Activated T-cell treated with anti-CD3 and anti-CD28 coated beads, Interleukin-2, amount 50 U/mL, for 48 hours (primary cell): ENCODE measurements at regions not wholly inside any gene's neighbourhood (a gene's known extent, or its start where the extent isn't known, plus 50 kb on each side); places are given as distances from the start of the nearest gene placed in this dataset.
"Not testable (repeated sequence)": the region's sequence is repeated elsewhere in the genome, so short reads cannot be mapped to it uniquely, and the experiment has no call there.

Source experiments
- DNase-seq, 2 experiments: peaks; one replicate each; pipeline ENCODE4 v3.0.0-alpha.2; 2020

DNA sequence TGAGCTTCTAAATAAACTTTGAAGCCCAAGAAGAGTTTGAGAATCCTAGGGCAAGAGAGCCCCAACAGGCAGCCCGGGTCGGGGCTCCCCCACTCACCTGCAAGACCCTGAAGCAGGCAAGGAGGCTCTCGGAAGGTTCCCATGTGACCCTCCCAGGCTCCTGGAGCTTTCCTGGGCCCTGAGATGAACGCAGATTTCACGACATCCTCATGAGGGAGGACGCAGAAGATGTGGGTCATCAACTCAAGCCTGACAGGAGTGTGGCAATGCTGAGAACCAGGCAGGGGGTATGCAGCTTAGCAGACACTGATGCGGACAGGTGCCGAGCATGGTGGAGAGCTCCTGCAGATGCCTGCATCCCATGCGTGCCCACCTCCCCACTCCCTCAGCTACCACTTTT, 184.5 kb upstream of the SLC24A3 start:
- DNase-seq = no peak

DNA sequence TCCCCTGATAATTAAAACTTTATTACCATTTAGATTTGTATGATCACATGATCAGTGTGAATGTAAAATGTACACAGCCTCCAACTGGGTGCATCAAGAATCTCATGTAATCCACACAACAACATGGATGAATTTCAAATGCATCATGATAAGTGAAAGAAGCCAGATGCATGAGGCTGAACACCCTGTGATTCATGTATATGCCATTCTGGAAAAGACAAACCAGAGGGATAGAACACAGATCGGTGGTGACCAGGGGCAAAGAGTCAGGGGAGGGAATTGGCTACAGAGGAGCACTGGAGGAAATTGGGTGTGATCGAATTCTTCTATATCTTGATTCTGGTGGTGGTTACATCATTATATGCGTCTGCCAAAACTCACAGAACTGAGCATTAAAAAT, 170.7 kb upstream of the SLC24A3 start:
- no peak for DNase-seq

DNA sequence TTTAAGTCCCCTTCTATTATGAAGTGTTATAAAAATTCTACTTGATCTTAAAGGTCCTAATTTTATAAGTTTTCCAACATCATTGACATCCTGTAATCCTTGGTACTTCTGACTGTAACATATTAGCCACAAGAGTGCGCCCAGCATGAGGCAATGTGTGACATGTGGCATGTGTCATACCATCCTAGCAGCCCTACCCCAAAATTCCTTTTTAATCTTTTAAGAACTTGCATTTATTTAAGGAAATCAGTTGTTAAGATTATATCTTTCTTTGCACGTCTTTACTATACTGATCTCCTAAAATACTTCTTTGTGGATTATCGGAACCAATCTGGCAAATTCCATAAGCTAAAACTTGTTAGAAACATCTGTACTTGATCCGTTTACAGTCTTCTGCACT, 167.1 kb upstream of the SLC24A3 start:
- DNase-seq = no peak

DNA sequence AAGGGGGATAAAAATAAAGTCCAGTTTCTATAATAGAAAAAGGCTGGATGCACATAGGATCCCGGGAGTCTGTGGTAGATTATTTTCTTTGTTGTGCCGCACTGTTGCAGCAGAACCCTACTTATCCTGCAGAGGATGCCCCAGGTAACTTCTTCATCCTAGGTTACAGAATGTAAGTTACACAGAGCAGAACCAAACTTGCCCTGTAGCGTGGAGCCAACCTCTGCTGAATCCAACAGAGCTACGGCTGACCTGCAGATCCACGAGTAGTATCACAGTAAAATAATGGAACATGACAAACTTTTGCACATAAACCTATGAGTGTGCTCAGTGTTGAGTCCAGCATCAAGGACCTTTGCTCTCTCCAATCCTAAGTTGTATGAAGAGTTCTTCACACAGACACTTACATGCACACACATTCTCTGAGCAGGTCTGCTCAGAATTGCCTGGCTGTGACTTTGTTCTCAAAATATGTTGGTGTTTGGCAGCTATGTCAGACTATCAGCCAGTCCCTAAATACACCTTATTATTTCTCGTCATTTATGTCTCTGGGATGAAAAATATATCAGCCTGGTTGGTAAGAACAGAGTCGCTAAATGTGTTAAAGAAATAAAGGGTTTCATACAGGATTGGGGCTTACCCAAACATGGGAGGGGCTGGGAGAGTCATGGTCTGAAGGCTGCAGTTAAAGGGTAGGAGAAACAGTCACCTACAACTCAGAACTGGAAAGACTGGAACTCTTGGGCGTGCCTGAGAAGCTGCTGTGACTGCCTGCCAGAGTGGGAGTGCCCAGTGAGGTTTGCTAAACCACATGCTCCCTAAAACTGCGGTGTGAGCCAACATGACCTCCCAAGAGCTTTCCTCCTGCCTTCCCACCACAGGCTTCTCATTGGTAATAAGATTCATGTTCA, 165.1 kb upstream of the SLC24A3 start:
- no peak for DNase-seq

DNA sequence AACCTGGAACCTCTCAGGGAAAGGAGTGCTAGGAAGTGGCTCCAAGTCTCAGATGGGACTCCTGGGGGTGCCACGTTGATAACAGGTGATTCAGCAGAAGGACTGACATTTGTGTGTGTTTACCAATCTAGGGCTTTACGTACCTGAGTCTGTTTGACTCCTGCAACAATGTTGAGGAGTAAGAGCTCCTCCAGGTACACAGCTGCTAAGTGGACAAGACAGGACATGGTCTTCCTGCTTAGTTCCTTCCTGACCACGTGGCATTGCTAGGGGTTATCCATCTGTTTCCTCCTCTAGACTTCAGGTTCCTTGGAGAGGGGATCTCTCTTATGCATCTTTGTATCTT, 164.5 kb upstream of the SLC24A3 start:
- no peak for DNase-seq

DNA sequence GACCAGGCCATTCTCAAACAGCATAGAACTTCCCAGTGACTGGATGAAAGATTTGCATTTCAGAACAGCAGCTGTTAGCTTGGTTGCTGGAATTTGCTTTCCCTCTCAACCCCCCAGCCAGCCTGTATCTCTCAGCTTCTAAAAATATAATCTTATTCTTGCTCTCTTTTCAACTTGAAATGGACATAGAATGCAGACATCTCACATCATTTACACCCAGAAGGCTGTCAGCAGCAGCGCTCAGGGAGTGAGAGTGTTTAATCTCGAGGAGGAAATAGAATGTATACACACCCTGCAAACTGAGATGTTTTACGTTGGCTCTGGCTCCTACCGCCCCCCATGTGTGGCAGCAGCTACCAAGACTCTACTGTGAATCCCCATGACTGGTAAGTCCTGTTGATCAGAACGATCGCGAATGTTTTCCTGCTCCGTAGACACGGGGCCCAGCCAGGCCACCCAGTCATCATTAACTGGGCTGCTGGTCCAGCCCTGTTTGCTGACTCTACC, 163.4 kb upstream of the SLC24A3 start:
- DNase-seq = no peak

DNA sequence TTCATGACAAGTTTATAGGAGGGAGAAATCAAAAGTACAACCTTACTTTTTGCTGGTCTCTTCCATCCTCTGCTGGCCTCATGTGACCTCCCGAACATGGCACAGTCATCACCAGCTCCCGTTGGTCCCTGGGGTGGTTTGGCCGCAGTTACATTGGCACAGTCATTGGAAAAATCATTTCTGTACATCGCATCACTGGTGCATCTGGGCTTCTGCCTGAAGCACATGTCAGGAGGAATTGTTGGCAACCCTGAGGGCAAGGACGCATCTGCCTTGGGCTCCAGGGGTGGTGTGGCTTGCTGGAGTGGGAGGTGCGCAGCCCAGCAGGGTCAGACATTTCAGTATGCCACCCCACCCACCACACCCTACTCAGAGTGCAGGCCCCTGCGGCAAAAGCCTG, 162.9 kb upstream of the SLC24A3 start:
- DNase-seq = no peak

DNA sequence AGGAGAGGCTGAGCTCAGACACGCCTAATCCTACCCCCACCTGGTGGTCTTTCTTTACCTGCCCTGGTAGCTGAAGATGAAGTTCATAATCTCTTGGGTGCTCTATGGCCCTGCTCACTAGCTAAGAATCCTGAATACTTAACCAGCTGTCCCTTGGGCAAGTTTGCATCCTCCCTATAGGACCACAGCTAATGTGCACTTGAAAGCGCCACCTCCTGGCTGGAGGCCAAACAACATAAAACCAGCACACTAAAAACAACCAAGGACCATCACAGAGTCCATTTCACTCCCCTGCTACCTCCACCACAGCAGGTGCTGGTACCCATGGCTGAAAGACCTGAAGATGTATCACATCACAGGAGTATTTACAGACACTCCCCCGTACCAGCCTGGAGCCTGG, 155.5 kb upstream of the SLC24A3 start:
- peak; percentile 29 for DNase-seq

DNA sequence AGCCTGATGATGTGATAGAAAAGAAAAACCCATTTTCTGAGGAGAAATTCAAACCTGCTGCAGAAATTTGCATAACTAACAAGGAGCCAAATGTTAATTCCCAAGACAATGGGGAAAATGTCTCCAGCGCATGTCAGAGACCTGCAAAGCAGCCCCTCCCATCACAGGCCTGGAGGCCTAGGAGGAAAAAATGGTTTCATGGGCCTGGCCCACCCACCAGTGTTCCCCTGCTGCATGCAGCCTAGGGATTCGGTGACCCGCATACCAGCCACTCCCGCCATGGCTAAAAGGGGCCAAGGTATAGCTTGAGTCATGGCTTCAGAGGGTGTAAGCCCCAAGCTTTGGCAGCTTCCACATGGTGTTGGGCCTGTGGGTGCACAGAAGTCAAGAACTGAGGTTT, 147.7 kb upstream of the SLC24A3 start:
- not testable (repeated sequence) for DNase-seq

DNA sequence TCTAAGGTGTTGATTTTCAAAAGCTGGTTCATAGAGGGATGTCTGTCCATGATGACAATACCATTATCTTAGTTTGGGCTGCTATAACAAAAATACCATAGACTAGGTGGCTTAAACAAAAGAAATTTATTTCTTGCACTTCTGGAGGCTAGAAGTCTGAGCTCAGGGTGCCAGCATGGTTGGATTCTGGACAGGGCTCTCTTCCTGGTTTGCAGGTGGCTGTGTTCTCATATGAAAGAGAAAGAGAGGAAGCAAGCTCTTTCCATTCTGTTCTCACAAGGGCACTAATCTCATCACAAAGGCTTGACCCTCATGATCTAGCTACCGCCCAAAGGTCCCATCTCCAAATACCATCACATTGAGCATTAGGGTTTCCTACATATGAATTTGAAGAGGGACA, 144.5 kb upstream of the SLC24A3 start:
- DNase-seq = no peak

DNA sequence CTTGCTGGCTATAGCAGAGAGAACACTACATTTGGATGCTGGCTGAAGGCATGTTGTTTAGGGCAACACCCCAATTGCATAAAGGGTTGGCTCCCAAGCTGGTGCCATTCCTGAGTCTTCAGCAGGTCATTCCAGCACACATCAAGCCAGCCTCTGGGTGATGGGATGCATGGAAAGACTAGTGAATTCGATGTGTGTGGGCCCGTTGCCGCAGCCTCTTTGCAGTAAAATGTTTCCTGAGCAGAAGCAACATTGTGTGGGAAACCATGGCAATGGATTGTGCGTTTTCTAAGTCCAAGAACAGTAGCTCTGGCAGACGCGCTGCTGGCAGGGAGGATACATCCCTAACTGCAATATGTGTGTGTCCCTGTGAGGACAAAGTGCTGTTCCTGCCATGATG, 142.4 kb upstream of the SLC24A3 start:
- no peak for DNase-seq

DNA sequence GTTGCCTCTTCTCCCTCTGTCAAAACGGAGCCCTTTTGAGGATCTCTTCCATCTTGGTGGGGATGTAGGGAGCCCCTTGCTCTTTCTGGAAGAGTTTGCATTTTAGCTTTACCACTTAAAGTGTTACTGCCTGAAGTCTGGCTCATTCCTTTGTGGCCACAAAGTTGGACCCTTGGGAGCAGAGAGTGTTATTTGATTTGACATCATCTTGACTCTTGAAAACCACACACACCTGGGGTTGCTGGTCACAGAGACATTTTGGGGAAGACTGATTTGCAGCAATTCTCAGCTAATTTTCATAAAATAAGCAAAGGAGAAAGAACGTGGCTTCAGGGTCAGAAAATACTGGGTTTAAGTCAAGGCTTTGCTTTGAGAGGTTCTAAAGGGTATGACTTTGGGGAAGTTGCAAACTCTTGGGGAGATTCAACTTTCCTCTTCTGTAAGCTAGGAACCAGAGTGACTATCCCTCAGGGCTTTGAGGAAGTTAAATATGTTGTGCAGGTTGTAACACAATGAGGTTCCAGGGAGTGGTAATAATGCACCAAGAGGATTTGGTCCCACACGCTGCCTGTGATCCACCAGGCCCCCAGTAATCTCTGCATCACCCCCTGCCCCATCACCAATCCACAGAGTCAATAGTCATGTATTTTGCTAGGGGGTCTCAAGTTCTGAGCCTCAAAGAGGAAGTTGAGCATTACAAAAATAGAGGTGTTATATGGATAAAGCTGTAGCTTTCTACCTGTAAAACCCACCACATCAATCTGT, 141.6 kb upstream of the SLC24A3 start:
- DNase-seq = no peak

DNA sequence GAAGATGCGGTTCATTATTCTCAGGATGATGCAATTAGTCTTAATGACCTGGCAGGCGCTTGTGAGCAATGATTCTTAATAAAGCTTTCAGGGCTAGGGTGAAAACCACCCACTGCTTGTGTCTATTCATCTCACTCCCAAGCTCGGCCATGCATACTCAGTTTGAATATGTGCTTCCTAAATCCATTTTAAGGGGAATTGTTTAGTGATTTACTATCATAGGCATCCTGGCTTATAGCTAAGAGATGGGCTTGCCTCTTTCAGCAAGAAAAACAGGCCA, 141.1 kb upstream of the SLC24A3 start:
- no peak for DNase-seq

DNA sequence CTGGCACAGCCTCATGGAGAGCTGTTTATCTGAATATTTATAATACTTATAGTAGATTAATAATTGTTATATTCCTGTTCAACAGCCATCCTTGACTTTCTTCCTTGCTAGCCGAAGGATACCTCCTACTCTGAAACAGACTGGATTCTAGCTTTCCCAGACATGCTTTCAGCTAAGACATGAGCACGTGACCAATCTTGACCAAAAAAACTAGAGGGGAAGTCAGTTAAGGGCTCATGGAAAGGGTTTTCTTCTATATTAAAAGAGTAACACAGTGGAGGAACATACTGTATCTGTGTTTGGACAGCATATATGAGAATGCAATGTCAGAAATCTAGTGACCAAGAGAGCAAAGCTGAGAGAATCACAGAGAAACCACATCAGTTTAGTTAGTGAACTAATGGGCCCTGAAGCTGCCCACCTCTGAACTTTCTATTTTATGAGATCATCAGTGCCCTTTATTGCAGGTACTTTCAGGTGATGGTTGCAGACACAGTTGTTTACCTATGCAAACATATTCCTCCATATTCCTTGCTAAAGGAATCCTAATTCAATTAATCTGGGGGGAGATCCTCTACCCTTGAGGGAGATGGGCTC, 140.4 kb upstream of the SLC24A3 start:
- no peak for DNase-seq

DNA sequence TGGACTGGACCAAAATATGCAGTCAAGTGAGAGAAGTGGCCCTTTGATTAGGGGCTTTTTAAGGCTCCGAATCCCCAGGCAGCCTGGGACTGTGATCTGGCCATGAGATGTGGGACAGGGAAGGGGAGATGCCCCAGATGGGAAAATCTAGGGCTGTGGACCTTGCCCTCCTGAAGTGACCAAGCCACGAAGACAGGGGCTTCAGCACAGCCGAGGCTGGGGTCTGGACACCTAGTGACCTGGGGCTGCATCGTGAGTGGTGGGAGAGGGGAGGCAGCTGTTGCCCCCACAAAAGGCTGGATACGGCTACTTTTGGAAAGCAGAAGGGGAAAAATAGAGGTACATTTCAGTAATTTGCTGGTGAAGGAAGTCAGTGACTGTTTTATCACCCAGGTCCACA, 139.5 kb upstream of the SLC24A3 start:
- DNase-seq = no peak

DNA sequence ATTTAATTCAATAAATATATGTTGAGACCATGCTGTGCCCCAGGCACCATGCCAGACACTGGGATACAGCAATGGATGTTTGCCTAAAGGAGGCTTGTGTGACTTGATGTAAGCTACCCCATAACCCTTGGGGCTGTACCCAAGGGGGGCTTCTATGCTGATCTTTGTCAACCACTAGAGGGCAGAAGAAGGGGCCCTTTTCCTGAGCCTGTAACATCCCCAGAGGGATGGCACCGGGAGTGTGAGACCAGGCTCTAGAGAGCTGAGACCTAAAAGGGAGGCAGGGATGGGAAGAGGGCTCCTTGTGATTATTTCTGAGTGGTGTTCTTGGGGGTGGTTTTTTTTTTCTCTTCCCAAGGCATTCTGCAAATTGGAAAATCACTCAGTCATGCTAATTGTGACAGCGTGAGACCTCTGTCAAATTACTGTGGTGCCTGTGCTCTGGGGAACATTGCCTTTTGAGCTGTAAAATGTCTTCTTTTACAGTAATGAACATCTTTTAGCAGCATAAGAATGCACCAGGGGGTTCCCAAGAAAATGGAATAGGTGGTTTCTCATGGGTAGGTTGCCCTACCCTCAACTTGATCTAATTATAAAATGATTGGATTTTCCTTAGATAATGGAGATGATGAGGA, 138.7 kb upstream of the SLC24A3 start:
- DNase-seq = no peak

DNA sequence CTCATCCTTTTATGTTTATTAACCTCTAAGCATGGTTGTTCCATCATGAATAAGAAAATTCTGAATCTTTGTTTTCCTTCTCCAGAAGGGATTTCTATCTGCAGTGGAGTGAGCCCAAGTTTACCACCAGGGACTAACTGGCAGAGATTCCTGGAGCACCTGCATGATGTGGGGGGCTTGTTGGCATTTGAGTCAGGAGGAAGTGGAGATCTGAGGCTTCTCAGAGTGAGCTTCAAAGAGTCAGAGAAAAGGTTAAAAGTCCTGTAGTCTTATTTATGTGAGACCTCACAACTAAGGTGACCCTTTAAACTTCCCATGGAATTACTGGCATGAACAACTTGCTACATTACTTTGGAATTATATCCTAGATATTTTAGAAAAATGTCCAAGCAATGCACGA, 138.1 kb upstream of the SLC24A3 start:
- DNase-seq = no peak

DNA sequence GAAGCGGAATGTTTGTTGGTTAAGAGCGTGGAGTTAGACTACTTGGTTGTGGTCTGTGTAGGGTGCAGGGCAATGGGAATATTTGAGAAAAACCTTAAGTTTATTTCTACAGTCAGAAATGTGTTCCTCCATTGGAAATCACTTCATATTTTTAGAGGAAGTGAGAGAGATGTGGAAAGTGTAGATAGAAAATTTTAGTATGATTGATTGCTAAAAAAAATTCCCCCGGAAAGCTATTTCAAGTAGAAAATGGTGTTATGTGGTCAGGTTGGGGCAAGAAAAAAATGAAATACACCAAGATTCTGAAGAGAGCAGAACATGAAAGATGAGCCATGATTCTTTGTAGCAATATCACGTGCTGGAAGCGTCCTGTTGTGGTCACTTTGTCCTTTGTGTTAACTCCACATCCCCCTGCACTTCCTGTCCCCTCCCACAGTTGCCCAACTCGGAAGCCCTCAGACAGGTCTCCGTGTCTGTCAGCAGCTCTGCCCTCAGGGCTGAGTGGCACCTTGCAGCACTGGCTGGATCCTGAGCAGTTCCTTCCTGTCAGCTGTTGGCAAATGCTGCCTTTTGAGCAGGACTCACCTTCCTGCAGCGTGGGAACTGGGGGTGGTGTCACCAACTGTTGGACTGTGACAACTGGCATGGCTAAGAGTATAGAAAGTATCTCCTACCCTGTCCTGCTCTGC, 137.5 kb upstream of the SLC24A3 start:
- DNase-seq = no peak

DNA sequence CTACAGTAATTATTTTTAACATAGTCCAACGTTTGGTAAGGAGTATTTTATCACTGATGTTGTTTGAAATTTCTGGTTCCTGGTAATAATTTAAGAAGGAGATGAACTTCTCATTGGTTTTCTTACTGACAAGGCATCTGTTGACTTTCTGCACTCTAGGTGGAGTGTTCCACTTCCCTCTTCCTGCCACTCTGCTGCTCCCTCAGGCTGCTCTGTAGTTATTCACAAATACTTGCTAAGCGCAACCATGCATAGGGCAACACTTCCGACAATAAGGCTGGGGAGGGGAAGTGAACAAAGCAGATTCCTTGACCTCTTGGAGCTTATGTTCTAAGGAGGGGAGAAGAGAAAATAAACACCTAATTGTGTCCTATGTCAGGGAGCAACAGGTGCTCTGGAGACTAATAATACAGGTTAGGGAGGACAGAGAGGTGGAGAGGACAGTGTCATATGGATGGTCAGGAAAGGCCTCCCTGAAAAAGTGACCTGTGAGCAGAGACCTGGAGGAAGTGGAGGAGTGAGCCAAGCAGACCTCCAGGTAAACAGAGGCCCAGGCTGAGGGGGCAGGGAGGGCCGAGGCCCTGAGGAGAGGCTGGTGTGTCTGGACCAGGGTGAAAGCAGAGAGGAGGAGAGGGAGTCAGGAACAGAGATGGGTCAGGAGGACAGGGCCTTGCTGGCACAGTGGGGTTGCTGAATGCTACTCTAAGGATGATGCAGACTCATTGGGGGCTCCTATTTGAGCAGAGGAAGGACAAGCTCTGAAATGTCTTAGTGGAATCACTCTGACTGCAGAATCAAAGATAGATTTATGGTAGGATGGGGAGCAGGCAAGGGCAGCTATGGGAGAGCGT, 134.8 kb upstream of the SLC24A3 start:
- DNase-seq = no peak

DNA sequence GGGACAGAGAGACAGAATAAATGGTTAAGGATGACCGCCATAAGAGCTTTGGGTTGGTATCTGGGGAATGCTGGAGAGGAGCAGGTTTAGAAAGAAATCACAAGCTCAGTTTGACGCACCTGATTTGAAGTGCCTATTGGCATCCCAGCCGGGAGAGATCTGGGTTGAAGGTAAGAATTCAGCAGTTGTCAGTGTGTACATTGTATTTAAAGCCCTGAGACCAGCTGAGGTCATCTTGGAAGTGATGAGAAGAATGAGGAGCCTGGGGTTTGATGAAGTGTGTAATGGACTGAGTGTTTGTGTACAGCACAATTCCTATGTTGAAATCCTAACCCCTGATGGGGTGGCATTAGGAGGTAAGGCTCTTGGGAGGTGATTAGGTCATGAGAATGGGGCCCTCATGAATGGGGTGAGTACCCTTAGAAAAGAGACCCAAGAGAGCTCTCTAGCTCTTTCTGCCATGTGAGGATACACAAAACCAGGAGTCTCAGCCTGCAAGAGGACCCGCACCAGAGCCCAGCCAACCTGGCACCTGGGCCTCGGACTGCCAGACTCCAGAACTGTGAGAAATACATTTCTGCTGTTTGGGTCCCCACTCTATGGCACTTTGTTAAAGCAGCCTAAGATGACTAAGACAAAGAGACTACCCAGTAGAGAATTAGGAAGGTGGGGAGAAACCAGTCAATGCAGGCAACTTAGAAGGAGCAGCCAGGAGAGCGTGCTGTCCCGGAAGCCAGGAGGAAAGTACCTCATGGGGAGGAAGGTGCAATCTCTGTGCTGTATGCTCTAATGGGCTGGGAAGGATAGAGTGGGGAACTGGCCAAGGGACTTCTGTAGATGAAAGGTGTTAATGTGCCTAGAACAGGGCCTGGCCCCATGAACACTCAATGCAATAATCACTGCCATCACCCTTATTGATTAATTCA, 133.7 kb upstream of the SLC24A3 start:
- no peak for DNase-seq
